Activated CD4-positive, alpha-beta T cell treated with anti-CD3 and anti-CD28 coated beads, Interleukin-2, amount 10 ng/mL, durations not matched to agents 24 days and 14 days (primary cell): ENCODE measurements at regions not wholly inside any gene's neighbourhood (a gene's known extent, or its start where the extent isn't known, plus 50 kb on each side); places are given as distances from the start of the nearest gene placed in this dataset.

Source experiments
- DNase-seq: peaks from one replicate; pipeline ENCODE4 v3.0.0; 2022
- H3K27ac Mint-ChIP-seq: one replicate; pipeline ENCODE4 v1.8.0; 2022; ENCODE audit warnings: mild to moderate bottlenecking, mixed read lengths
- H3K27me3 Mint-ChIP-seq: one replicate; pipeline ENCODE4 v1.8.0; 2022; ENCODE audit warnings: mixed read lengths
- H3K36me3 Mint-ChIP-seq: one replicate; pipeline ENCODE4 v1.8.0; 2022; ENCODE audit warnings: low read depth, mild to moderate bottlenecking, mixed read lengths
- H3K4me1 Mint-ChIP-seq: one replicate; pipeline ENCODE4 v1.8.0; 2021; ENCODE audit warnings: mixed read lengths
- H3K4me3 Mint-ChIP-seq: one replicate; pipeline ENCODE4 v1.8.0; 2022; ENCODE audit warnings: mild to moderate bottlenecking, moderate library complexity, mixed read lengths
- H3K9me3 Mint-ChIP-seq: one replicate; pipeline ENCODE4 v1.8.0; 2021; ENCODE audit warnings: mixed read lengths
- intact Hi-C: fragments of 100-400 bp; cut with micrococcal nuclease; formaldehyde crosslinking; loops from one replicate; pipeline ENCODE4 v1.15.1; 2023

GRCh38 chr15:39056357-39056756, 491.7 kb upstream of the RASGRP1 start:
- no peaks in the 10 kb centered on the region for H3K4me1 Mint-ChIP-seq
- no peaks in the 10 kb centered on the region for H3K9me3 Mint-ChIP-seq
- no peak overlapping the region for H3K27ac Mint-ChIP-seq

GRCh38 chr15:39058351-39059131, 493.9 kb upstream of the RASGRP1 start:
- intact Hi-C loops, result no loop called here
- Mint-ChIP-seq H3K36me3 (no peaks in the 10 kb centered on the region), H3K27me3 (peaks cover 20% of the 10 kb centered on the region), H3K27ac (no peak overlapping the region), H3K9me3 (no peaks in the 10 kb centered on the region), H3K4me1 (no peaks in the 10 kb centered on the region), H3K4me3 (no peak overlapping the region)
- no peak for DNase-seq

More at GRCh38 chr15:39056357-39056756, 491.7 kb upstream of the RASGRP1 start:
- Mint-ChIP-seq H3K4me3 (no peak overlapping the region), H3K27me3 (peaks cover 16% of the 10 kb centered on the region), H3K36me3 (no peaks in the 10 kb centered on the region)
- intact Hi-C loops, result no loop called here
- DNase-seq, result no peak

GRCh38 chr15:39059917-39060316, 495.3 kb upstream of the RASGRP1 start:
- Mint-ChIP-seq H3K36me3 (no peaks in the 10 kb centered on the region), H3K27ac (no peak overlapping the region), H3K9me3 (no peaks in the 10 kb centered on the region), H3K4me3 (no peak overlapping the region), H3K4me1 (no peaks in the 10 kb centered on the region), H3K27me3 (peaks cover 13% of the 10 kb centered on the region)
- DNase-seq, result no peak
- intact Hi-C loops, result no loop called here

GRCh38 chr15:39061952-39062464, 497.4 kb upstream of the RASGRP1 start:
- no peak for DNase-seq
- intact Hi-C loops, result no loop called here
- H3K27me3 Mint-ChIP-seq, result peaks cover 10% of the 10 kb centered on the region
- H3K4me1 Mint-ChIP-seq, result no peaks in the 10 kb centered on the region
- no peaks in the 10 kb centered on the region for H3K36me3 Mint-ChIP-seq
- no peak overlapping the region for H3K4me3 Mint-ChIP-seq
- no peaks in the 10 kb centered on the region for H3K9me3 Mint-ChIP-seq
- no peak overlapping the region for H3K27ac Mint-ChIP-seq

GRCh38 chr15:39066677-39067076, 502.1 kb upstream of the RASGRP1 start:
- no peaks in the 10 kb centered on the region for H3K36me3 Mint-ChIP-seq

GRCh38 chr15:39074341-39074985, 506.4 kb upstream of the THBS1 start:
- Mint-ChIP-seq H3K36me3 (no peaks in the 10 kb centered on the region), H3K9me3 (no peaks in the 10 kb centered on the region), H3K4me1 (no peaks in the 10 kb centered on the region), H3K4me3 (no peak overlapping the region), H3K27me3 (peaks cover 10% of the 10 kb centered on the region), H3K27ac (no peak overlapping the region)
- no peak for DNase-seq
- intact Hi-C loops, result no loop called here

More at GRCh38 chr15:39066677-39067076, 502.1 kb upstream of the RASGRP1 start:
- intact Hi-C loops, result no loop called here
- Mint-ChIP-seq H3K27me3 (peaks cover 12% of the 10 kb centered on the region), H3K27ac (no peak overlapping the region), H3K9me3 (no peaks in the 10 kb centered on the region), H3K4me1 (no peaks in the 10 kb centered on the region), H3K4me3 (no peak overlapping the region)
- DNase-seq, result no peak

- intact Hi-C loops, result no loop called here
- Mint-ChIP-seq H3K9me3 (no peaks in the 10 kb centered on the region), H3K36me3 (no peaks in the 10 kb centered on the region), H3K4me3 (no peak overlapping the region), H3K27me3 (peaks cover 9% of the 10 kb centered on the region), H3K27ac (no peak overlapping the region), H3K4me1 (no peaks in the 10 kb centered on the region)
- no peak for DNase-seq
Measured at GRCh38 chr15:39075311-39075710, 505.6 kb upstream of the THBS1 start.

- Mint-ChIP-seq H3K4me3 (no peak overlapping the region), H3K4me1 (no peaks in the 10 kb centered on the region), H3K27ac (no peak overlapping the region), H3K9me3 (no peaks in the 10 kb centered on the region), H3K27me3 (peaks cover 8% of the 10 kb centered on the region), H3K36me3 (no peaks in the 10 kb centered on the region)
- no peak for DNase-seq
- intact Hi-C loops, result no loop called here
Measured at GRCh38 chr15:39075756-39076341, 505.0 kb upstream of the THBS1 start.

GRCh38 chr15:39078026-39078425, 502.9 kb upstream of the THBS1 start:
- no peak for DNase-seq
- peaks cover 4% of the 10 kb centered on the region for H3K27me3 Mint-ChIP-seq
- H3K27ac Mint-ChIP-seq, result no peak overlapping the region
- H3K9me3 Mint-ChIP-seq, result no peaks in the 10 kb centered on the region
- no peaks in the 10 kb centered on the region for H3K36me3 Mint-ChIP-seq
- H3K4me1 Mint-ChIP-seq, result no peaks in the 10 kb centered on the region
- intact Hi-C loops, result no loop called here
- H3K4me3 Mint-ChIP-seq, result no peak overlapping the region

GRCh38 chr15:39079296-39079847, 501.5 kb upstream of the THBS1 start:
- H3K27me3 Mint-ChIP-seq, result peaks cover 2% of the 10 kb centered on the region
- no peaks in the 10 kb centered on the region for H3K9me3 Mint-ChIP-seq
- H3K27ac Mint-ChIP-seq, result no peak overlapping the region
- no peak for DNase-seq
- H3K36me3 Mint-ChIP-seq, result no peaks in the 10 kb centered on the region
- no peaks in the 10 kb centered on the region for H3K4me1 Mint-ChIP-seq
- no peak overlapping the region for H3K4me3 Mint-ChIP-seq
- intact Hi-C loops, result no loop called here

- Mint-ChIP-seq H3K4me1 (peaks cover 4% of the 10 kb centered on the region), H3K9me3 (no peaks in the 10 kb centered on the region), H3K27ac (no peak overlapping the region), H3K36me3 (no peaks in the 10 kb centered on the region), H3K4me3 (no peak overlapping the region), H3K27me3 (peaks cover 9% of the 10 kb centered on the region)
- DNase-seq, result no peak
- intact Hi-C loops, result no loop called here
Measured at GRCh38 chr15:39083213-39083612, 497.7 kb upstream of the THBS1 start.

- H3K27me3 Mint-ChIP-seq, result peaks cover 12% of the 10 kb centered on the region
- intact Hi-C loops, result no loop called here
Measured at GRCh38 chr15:39084674-39085530, 496.0 kb upstream of the THBS1 start.

GRCh38 chr15:39086641-39087040, 494.2 kb upstream of the THBS1 start:
- Mint-ChIP-seq H3K36me3 (no peaks in the 10 kb centered on the region), H3K4me1 (peaks cover 4% of the 10 kb centered on the region), H3K27ac (no peak overlapping the region), H3K4me3 (no peak overlapping the region), H3K27me3 (peaks cover 12% of the 10 kb centered on the region), H3K9me3 (no peaks in the 10 kb centered on the region)
- no peak for DNase-seq
- intact Hi-C loops, result no loop called here

More at GRCh38 chr15:39084674-39085530, 496.0 kb upstream of the THBS1 start:
- no peak for DNase-seq
- no peaks in the 10 kb centered on the region for H3K36me3 Mint-ChIP-seq
- H3K4me3 Mint-ChIP-seq, result no peak overlapping the region
- no peaks in the 10 kb centered on the region for H3K9me3 Mint-ChIP-seq
- H3K4me1 Mint-ChIP-seq, result peaks cover 4% of the 10 kb centered on the region
- no peak overlapping the region for H3K27ac Mint-ChIP-seq
